Tibial nerve (tissue), 4 donors: ENCODE measurements at regions not wholly inside any gene's neighbourhood (a gene's known extent, or its start where the extent isn't known, plus 50 kb on each side); places are given as distances from the start of the nearest gene placed in this dataset.

Experiments
- DNase-seq, 2 donors: peaks; one replicate each; pipeline ENCODE4 v3.0.0-alpha.2; 2019; ENCODE audit warnings: low spot score in 2 of 2
- H3K27ac ChIP-seq, 4 donors: fragments of 200-600 bp; sonication (generic) in 3 of 4; one replicate each; pipeline ENCODE4 v1.5.1; 2017 to 2019; ENCODE audit warnings: mild to moderate bottlenecking in 1 of 4
- H3K27me3 ChIP-seq, 2 donors: fragments of 200-600 bp; sonication (generic) in 1 of 2; one replicate each; pipeline versions ENCODE4 v1.5.1 to v1.6.0; 2017 to 2019
- H3K36me3 ChIP-seq, 3 donors: fragments of 200-600 bp; sonication (generic); one replicate each; pipeline ENCODE4 v1.5.1; 2018 to 2019
- H3K4me1 ChIP-seq, 4 donors: fragments of 200-600 bp; sonication (generic) in 3 of 4; one replicate each; pipeline ENCODE4 v1.5.1; 2017 to 2019
- H3K4me3 ChIP-seq, 4 donors: fragments of 200-600 bp; sonication (generic) in 3 of 4; one replicate each; pipeline ENCODE4 v1.5.1; 2017 to 2019; ENCODE audit warnings: mild to moderate bottlenecking in 1 of 4, moderate library complexity in 1 of 4
- H3K9me3 ChIP-seq, 4 donors: fragments of 200-600 bp; sonication (generic) in 3 of 4; one replicate each; pipeline ENCODE4 v1.5.1; 2017 to 2019
- CTCF ChIP-seq, 5 experiments: fragments of 200-600 bp in 3 of 5; fragments of 450-650 bp in 2 of 5; sonication (generic) in 3 of 5; IDR thresholded peaks; one replicate each; pipeline ENCODE4 v1.5.1; 2016 to 2019; ENCODE audit warnings: antibody characterized with exemption in 5 of 5, mild to moderate bottlenecking in 3 of 5, moderate library complexity in 2 of 5
- EP300 ChIP-seq, 2 donors: sonication (generic); formaldehyde crosslinking; IDR thresholded peaks; one replicate each; pipeline ENCODE4 v1.6.1; 2017; ENCODE audit warnings: antibody characterized with exemption in 2 of 2, mild to moderate bottlenecking in 1 of 2
- POLR2A ChIP-seq, 2 donors: fragments of 450-650 bp; IDR thresholded peaks; one replicate each; pipeline ENCODE4 v1.6.1; 2017; ENCODE audit warnings: antibody characterized with exemption in 2 of 2, mild to moderate bottlenecking in 2 of 2, moderate library complexity in 2 of 2
- WGBS, 2 donors: methylation state at CpG; one replicate each; pipeline ENCODE4 v1.1.5; 2018; 5-methylcytosine and 5-hydroxymethylcytosine counted together

GRCh38 chr6:140966676-140967075 lies 1166.0 kb upstream of the GJE1 start:
- TF ChIP-seq CTCF (IDR thresholded peaks at IDR 0.05) (no peak), EP300 (IDR thresholded peaks at IDR 0.05) (no peak), POLR2A (IDR thresholded peaks at IDR 0.05) (no peak)
- DNase-seq: no peak

GRCh38 chr6:140960566-140960965 lies 1172.2 kb upstream of the GJE1 start:
- no peaks in the 10 kb centered on the region for H3K4me1 ChIP-seq
- no peak overlapping the region for H3K4me3 ChIP-seq
- 95 to 96% methylated on average over 3 of the region's 3 CpGs for WGBS, 2 donors
- no peak overlapping the region for H3K27ac ChIP-seq
- no peaks in the 10 kb centered on the region for H3K36me3 ChIP-seq
- no peaks in the 10 kb centered on the region for H3K9me3 ChIP-seq
- DNase-seq: no peak
- no peaks in the 10 kb centered on the region for H3K27me3 ChIP-seq
- TF ChIP-seq EP300 (IDR thresholded peaks at IDR 0.05) (no peak), POLR2A (IDR thresholded peaks at IDR 0.05) (no peak), CTCF (IDR thresholded peaks at IDR 0.05) (no peak)

More at GRCh38 chr6:140966676-140967075, 1166.0 kb upstream of the GJE1 start:
- Histone ChIP-seq H3K9me3 (peaks cover 0 to 6% (median 0%) of the 10 kb centered on the region in 4 donors), H3K36me3 (no peaks in the 10 kb centered on the region), H3K27me3 (no peaks in the 10 kb centered on the region), H3K4me1 (no peaks in the 10 kb centered on the region), H3K27ac (no peak overlapping the region), H3K4me3 (no peak overlapping the region)

GRCh38 chr6:140957386-140957785 lies 1175.3 kb upstream of the GJE1 start:
- Histone ChIP-seq H3K4me1 (no peaks in the 10 kb centered on the region), H3K4me3 (no peak overlapping the region), H3K27ac (no peak overlapping the region), H3K9me3 (no peaks in the 10 kb centered on the region), H3K36me3 (no peaks in the 10 kb centered on the region), H3K27me3 (no peaks in the 10 kb centered on the region)
- 93 to 97% methylated on average over 2 of the region's 2 CpGs for WGBS, 2 donors
- DNase-seq: no peak
- TF ChIP-seq POLR2A (IDR thresholded peaks at IDR 0.05) (no peak), CTCF (IDR thresholded peaks at IDR 0.05) (no peak), EP300 (IDR thresholded peaks at IDR 0.05) (no peak)

- H3K4me1 ChIP-seq: no peaks in the 10 kb centered on the region
- no peaks in the 10 kb centered on the region for H3K9me3 ChIP-seq
- no peak overlapping the region for H3K4me3 ChIP-seq
- 53 to 74% methylated on average over 4 of the region's 4 CpGs for WGBS, 2 donors
- DNase-seq: no peak
- H3K36me3 ChIP-seq: no peaks in the 10 kb centered on the region
- no peaks in the 10 kb centered on the region for H3K27me3 ChIP-seq
- TF ChIP-seq EP300 (IDR thresholded peaks at IDR 0.05): no peak
- H3K27ac ChIP-seq: no peak overlapping the region
Measured at GRCh38 chr6:140956571-140957369, 1176.0 kb upstream of the GJE1 start.

- TF ChIP-seq EP300 (IDR thresholded peaks at IDR 0.05) (no peak), POLR2A (IDR thresholded peaks at IDR 0.05) (no peak), CTCF (IDR thresholded peaks at IDR 0.05) (no peak)
- WGBS, 2 donors: 47 to 50% methylated on average over 3 of the region's 3 CpGs
- H3K4me3 ChIP-seq: no peak overlapping the region
Measured at GRCh38 chr6:140940251-140940925, 1192.3 kb upstream of the GJE1 start.

More at GRCh38 chr6:140940251-140940925, 1192.3 kb upstream of the GJE1 start:
- Histone ChIP-seq H3K9me3 (peaks cover 0 to 6% (median 1%) of the 10 kb centered on the region in 4 donors), H3K27ac (no peak overlapping the region), H3K27me3 (no peaks in the 10 kb centered on the region), H3K36me3 (no peaks in the 10 kb centered on the region), H3K4me1 (no peaks in the 10 kb centered on the region)
- no peak for DNase-seq
